Lung (tissue), 11 donors: ENCODE measurements at regions not wholly inside any gene's neighbourhood (a gene's known extent, or its start where the extent isn't known, plus 50 kb on each side); places are given as distances from the start of the nearest gene placed in this dataset.

Experiments used
- ATAC-seq: fragments of 200-7000 bp; cut with Tn5 transposase; one replicate; pipeline ENCODE4 v1.9.1; 2020; ENCODE audit warnings: moderate number of reproducible peaks; ENCODE audit not compliant: insufficient read depth, low FRiP score
- DNase-seq, 3 donors: peaks; one replicate each; pipeline ENCODE4 v3.0.0-alpha.2; 2013 to 2017
- H3K27ac ChIP-seq, 2 donors: one replicate each; pipeline ENCODE4 v1.5.1; 2013; ENCODE audit warnings: mild to moderate bottlenecking in 2 of 2, moderate library complexity in 2 of 2, control low read depth in 1 of 2, inconsistent platforms in 1 of 2, low read depth in 1 of 2, low read length in 1 of 2
- H3K27me3 ChIP-seq, 3 donors: one replicate each; pipeline ENCODE4 v1.5.1; 2013; ENCODE audit warnings: low read length in 2 of 3; ENCODE audit not compliant: control insufficient read depth in 3 of 3, insufficient read depth in 3 of 3
- H3K36me3 ChIP-seq, 4 donors: one replicate each; pipeline ENCODE4 v1.5.1; 2013; ENCODE audit warnings: low read length in 4 of 4, mild to moderate bottlenecking in 1 of 4, moderate library complexity in 1 of 4; ENCODE audit not compliant: control insufficient read depth in 4 of 4, insufficient read depth in 4 of 4
- H3K4me1 ChIP-seq, 5 donors: one replicate each; pipeline ENCODE4 v1.5.1; 2013; ENCODE audit warnings: low read length in 5 of 5, mild to moderate bottlenecking in 2 of 5, moderate library complexity in 1 of 5; ENCODE audit not compliant: control insufficient read depth in 5 of 5, insufficient read depth in 5 of 5
- H3K4me3 ChIP-seq: one replicate; pipeline ENCODE4 v1.5.1; 2013; ENCODE audit warnings: mild to moderate bottlenecking, control low read depth, moderate library complexity
- H3K9ac ChIP-seq, 2 donors: one replicate each; pipeline ENCODE4 v1.5.1; 2013; ENCODE audit warnings: low read length in 2 of 2, control low read depth in 1 of 2; ENCODE audit not compliant: insufficient read depth in 1 of 2
- H3K9me3 ChIP-seq, 4 donors: one replicate each; pipeline ENCODE4 v1.5.1; 2013; ENCODE audit warnings: low read length in 3 of 4, mild to moderate bottlenecking in 1 of 4, moderate library complexity in 1 of 4; ENCODE audit not compliant: control insufficient read depth in 4 of 4, insufficient read depth in 3 of 4
- CTCF ChIP-seq: IDR thresholded peaks from 2 replicates; pipeline ENCODE4 v1.5.1; 2012; ENCODE audit warnings: mild to moderate bottlenecking; ENCODE audit errors: control extremely low read depth, extremely low read depth
- WGBS, 2 donors: extraction: QIAGEN DNeasy Blood & Tissue Kit; methylation state at CpG; one replicate each; pipeline ENCODE4 v1.1.7; 2013; 5-methylcytosine and 5-hydroxymethylcytosine counted together
- donor health status: control.
- donor health status: control.
- donor health status: Bipolar disorder and iron deficiency.
- donor health status: healthy.
- donor health status: DM: yes; HTN: yes; CAD: no.

GRCh38 chr11:15810525-15810924, 545.8 kb downstream of the SOX6 start:
- no peak for TF ChIP-seq CTCF
- WGBS, 2 donors, result 77 to 84% methylated on average over 2 of the region's 2 CpGs
- no peaks in the 10 kb centered on the region for H3K27me3 ChIP-seq
- H3K27ac ChIP-seq, result no peak overlapping the region
- no peak for ATAC-seq
- H3K9ac ChIP-seq, result no peak overlapping the region
- H3K36me3 ChIP-seq, result no peaks in the 10 kb centered on the region
- no peak overlapping the region for H3K4me3 ChIP-seq
- peaks cover 0 to 2% (median 0%) of the 10 kb centered on the region in 4 donors for H3K9me3 ChIP-seq
- H3K4me1 ChIP-seq, result peaks cover 0 to under 1% (median 0%) of the 10 kb centered on the region in 5 donors
- no peak for DNase-seq

GRCh38 chr11:15815246-15816195, 540.8 kb downstream of the SOX6 start:
- TF ChIP-seq CTCF, result no peak
- no peak for ATAC-seq

GRCh38 chr11:15816260-15816871, 540.0 kb downstream of the SOX6 start:
- H3K9ac ChIP-seq, result no peak overlapping the region
- H3K4me3 ChIP-seq, result no peak overlapping the region
- no peaks in the 10 kb centered on the region for H3K27me3 ChIP-seq
- peaks cover 0 to 2% (median 0%) of the 10 kb centered on the region in 4 donors for H3K9me3 ChIP-seq
- DNase-seq (peak; percentile 37 to 81 (median 71)), ATAC-seq (peak; percentile 62)
- H3K36me3 ChIP-seq, result no peaks in the 10 kb centered on the region
- 48 to 60% methylated on average over 2 of the region's 2 CpGs for WGBS, 2 donors
- peak overlapping the region in 1 of 2 donors; percentile 64 for H3K27ac ChIP-seq
- no peak for TF ChIP-seq CTCF
- H3K4me1 ChIP-seq, result peaks cover 2 to 18% (median 6%) of the 10 kb centered on the region in 5 donors

More at GRCh38 chr11:15815246-15816195, 540.8 kb downstream of the SOX6 start:
- 60 to 65% methylated on average over 4 of the region's 4 CpGs for WGBS, 2 donors
- Histone ChIP-seq H3K9ac (no peak overlapping the region), H3K27ac (no peak overlapping the region), H3K9me3 (peaks cover 0 to 2% (median 0%) of the 10 kb centered on the region in 4 donors), H3K4me1 (peaks cover 2 to 18% (median 6%) of the 10 kb centered on the region in 5 donors), H3K4me3 (no peak overlapping the region), H3K36me3 (no peaks in the 10 kb centered on the region), H3K27me3 (no peaks in the 10 kb centered on the region)
- DNase-seq, result no peak
